Parathyroid adenoma (tissue), 2 donors: ENCODE measurements at regions not wholly inside any gene's neighbourhood (a gene's known extent, or its start where the extent isn't known, plus 50 kb on each side); places are given as distances from the start of the nearest gene placed in this dataset.
"Not testable (repeated sequence)": the region's sequence is repeated elsewhere in the genome, so short reads cannot be mapped to it uniquely, and the experiment has no call there.

Source experiments
- H2AFZ ChIP-seq: fragments of 300-600 bp; sonication (generic); one replicate; pipeline ENCODE4 v1.7.0; 2017; ENCODE audit warnings: antibody characterized with exemption, mild to moderate bottlenecking
- H3K27ac ChIP-seq: fragments of 300-600 bp; sonication (generic); one replicate; pipeline ENCODE4 v1.7.0; 2017
- H3K27me3 ChIP-seq: fragments of 300-600 bp; sonication (generic); one replicate; pipeline ENCODE4 v1.7.0; 2017; ENCODE audit warnings: low read length; ENCODE audit not compliant: control insufficient read depth, insufficient read depth
- H3K36me3 ChIP-seq: fragments of 300-600 bp; sonication (generic); one replicate; pipeline ENCODE4 v1.7.0; 2017; ENCODE audit warnings: low read length; ENCODE audit not compliant: control insufficient read depth, insufficient read depth
- H3K4me1 ChIP-seq: fragments of 300-600 bp; sonication (generic); one replicate; pipeline ENCODE4 v1.7.0; 2017; ENCODE audit warnings: control low read depth
- H3K4me2 ChIP-seq: fragments of 300-600 bp; sonication (generic); one replicate; pipeline ENCODE4 v1.7.0; 2017; ENCODE audit warnings: low read length
- H3K4me3 ChIP-seq: fragments of 300-600 bp; sonication (generic); one replicate; pipeline ENCODE4 v1.7.0; 2017; ENCODE audit warnings: low read depth, low read length
- H3K79me2 ChIP-seq: fragments of 300-600 bp; sonication (generic); one replicate; pipeline ENCODE4 v1.7.0; 2017; ENCODE audit warnings: control low read depth
- H3K9ac ChIP-seq: fragments of 300-600 bp; sonication (generic); one replicate; pipeline ENCODE4 v1.7.0; 2017; ENCODE audit warnings: mild to moderate bottlenecking
- H3K9me3 ChIP-seq: fragments of 300-600 bp; sonication (generic); one replicate; pipeline ENCODE4 v1.7.0; 2017; ENCODE audit warnings: low read length; ENCODE audit not compliant: control insufficient read depth
- CTCF ChIP-seq: fragments of 300-600 bp; sonication (generic); IDR thresholded peaks from one replicate; pipeline ENCODE4 v1.7.0; 2017; ENCODE audit warnings: antibody characterized with exemption, mild to moderate bottlenecking
- donor health status: primary hyperparathyroidism.

GRCh38 chr9:36462245-36462644 lies 62.2 kb upstream of the RNF38 start:
- no peak for TF ChIP-seq CTCF
- Histone ChIP-seq H3K9me3 (no peaks in the 10 kb centered on the region), H3K9ac (no peak overlapping the region), H3K27ac (no peak overlapping the region), H2AFZ (no peak overlapping the region), H3K36me3 (no peaks in the 10 kb centered on the region), H3K27me3 (no peaks in the 10 kb centered on the region), H3K4me3 (no peak overlapping the region), H3K79me2 (peaks cover 7% of the 10 kb centered on the region), H3K4me2 (no peak overlapping the region), H3K4me1 (no peaks in the 10 kb centered on the region)

DNA sequence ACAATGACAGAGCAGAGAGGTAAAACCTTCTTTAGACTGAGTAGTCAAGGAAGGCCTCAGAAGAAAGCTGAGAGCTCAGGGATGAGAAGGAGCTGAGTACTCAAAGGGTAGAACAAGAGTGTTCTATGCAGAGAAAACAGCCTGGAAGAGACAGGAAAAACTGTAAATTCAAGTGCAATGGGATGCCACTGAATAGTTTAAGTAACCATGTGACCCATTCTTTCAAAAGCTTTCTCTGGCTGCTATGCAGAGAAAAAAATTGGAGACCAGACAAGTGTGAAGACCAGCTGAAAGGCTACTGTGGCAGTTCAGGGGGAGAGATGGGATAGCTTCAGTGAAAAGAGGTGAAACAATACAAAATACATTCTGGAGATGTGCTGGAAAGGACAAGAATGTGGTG lies 61.3 kb upstream of the RNF38 start:
- no peak overlapping the region for H3K27ac ChIP-seq
- no peaks in the 10 kb centered on the region for H3K9me3 ChIP-seq
- no peak overlapping the region for H3K4me3 ChIP-seq
- H3K9ac ChIP-seq, result no peak overlapping the region
- H3K4me2 ChIP-seq, result no peak overlapping the region
- no peaks in the 10 kb centered on the region for H3K4me1 ChIP-seq
- no peaks in the 10 kb centered on the region for H3K27me3 ChIP-seq
- peaks cover 8% of the 10 kb centered on the region for H3K79me2 ChIP-seq
- no peaks in the 10 kb centered on the region for H3K36me3 ChIP-seq
- TF ChIP-seq CTCF, result no peak
- H2AFZ ChIP-seq, result no peak overlapping the region

DNA sequence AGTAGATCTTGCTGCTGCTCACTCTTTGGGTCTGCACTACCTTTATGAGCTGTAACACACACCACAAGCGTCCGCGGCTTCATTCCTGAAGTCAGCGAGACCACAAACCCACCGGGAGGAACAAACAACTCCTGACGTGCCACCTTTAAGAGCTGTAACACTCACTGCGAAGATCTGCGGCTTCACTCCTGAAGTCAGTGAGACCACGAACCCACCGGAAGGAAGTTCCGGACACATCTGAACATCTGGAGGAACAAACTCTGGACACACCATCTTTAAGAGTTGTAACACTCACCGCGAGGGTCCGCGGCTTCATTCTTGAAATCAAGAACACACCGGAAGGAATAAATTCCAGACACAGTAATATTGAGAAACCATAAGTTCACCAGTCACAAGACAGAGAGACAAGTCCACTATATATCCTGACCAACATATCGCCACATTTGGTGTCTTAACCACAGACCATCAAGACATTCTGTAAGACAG lies 58.4 kb upstream of the RNF38 start:
- H3K27me3 ChIP-seq, H3K9me3 ChIP-seq, H3K4me2 ChIP-seq, H3K79me2 ChIP-seq, H2AFZ ChIP-seq, H3K36me3 ChIP-seq, H3K27ac ChIP-seq, H3K4me1 ChIP-seq, H3K4me3 ChIP-seq, H3K9ac ChIP-seq: not testable (repeated sequence)

- Histone ChIP-seq H3K27me3 (no peaks in the 10 kb centered on the region), H3K9me3 (no peaks in the 10 kb centered on the region), H2AFZ (no peak overlapping the region), H3K4me1 (no peaks in the 10 kb centered on the region), H3K79me2 (peaks cover 6% of the 10 kb centered on the region), H3K27ac (no peak overlapping the region), H3K4me3 (no peak overlapping the region), H3K9ac (no peak overlapping the region), H3K4me2 (no peak overlapping the region), H3K36me3 (no peaks in the 10 kb centered on the region)
- no peak for TF ChIP-seq CTCF
These were observed 57.9 kb upstream of the RNF38 start for GRCh38 chr9:36457836-36458429.

DNA sequence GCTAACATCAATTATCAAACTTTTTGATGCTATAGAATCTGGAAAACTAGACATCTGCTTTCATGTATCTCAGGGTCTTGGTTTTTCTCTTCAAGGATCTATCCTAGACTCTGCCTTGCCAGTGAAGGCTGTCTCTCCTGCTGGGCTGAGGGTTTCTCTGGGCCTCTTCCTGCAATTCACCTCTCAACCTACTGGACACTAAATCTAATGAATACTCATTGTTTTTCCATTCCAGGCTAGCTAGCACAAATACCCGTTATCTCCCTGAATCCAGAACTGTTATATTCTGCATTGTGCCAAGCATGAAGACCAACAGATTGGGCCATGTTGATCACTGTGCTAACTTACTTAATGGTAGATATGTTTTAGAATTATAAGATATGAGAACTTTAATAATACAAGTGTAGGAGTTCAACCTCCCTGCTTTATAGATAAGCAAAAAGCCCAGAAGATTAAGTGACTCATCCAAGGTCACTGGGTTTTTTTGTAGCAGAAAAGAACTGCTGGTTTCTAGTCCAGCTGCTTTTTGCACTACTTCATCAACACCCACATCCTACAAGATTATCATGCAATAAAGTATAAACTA lies 56.5 kb upstream of the RNF38 start:
- Histone ChIP-seq H3K27ac (no peak overlapping the region), H3K9ac (no peak overlapping the region), H3K27me3 (no peaks in the 10 kb centered on the region), H3K9me3 (no peaks in the 10 kb centered on the region), H3K4me1 (no peaks in the 10 kb centered on the region), H3K4me2 (no peak overlapping the region), H2AFZ (no peak overlapping the region), H3K79me2 (peaks cover 6% of the 10 kb centered on the region), H3K36me3 (no peaks in the 10 kb centered on the region), H3K4me3 (no peak overlapping the region)
- TF ChIP-seq CTCF, result no peak
